Stimulated activated CD4-positive, alpha-beta T cell treated with anti-CD3 and anti-CD28 coated beads, Interleukin-2, amount 100 ng/mL, for 4 hours (primary cell): ENCODE measurements at regions not wholly inside any gene's neighbourhood (a gene's known extent, or its start where the extent isn't known, plus 50 kb on each side); places are given as distances from the start of the nearest gene placed in this dataset.
"Not testable (repeated sequence)": the region's sequence is repeated elsewhere in the genome, so short reads cannot be mapped to it uniquely, and the experiment has no call there.

Experiments
- DNase-seq: peaks from one replicate; pipeline ENCODE4 v3.0.0-alpha.2; 2020; ENCODE audit warnings: low read depth

DNA sequence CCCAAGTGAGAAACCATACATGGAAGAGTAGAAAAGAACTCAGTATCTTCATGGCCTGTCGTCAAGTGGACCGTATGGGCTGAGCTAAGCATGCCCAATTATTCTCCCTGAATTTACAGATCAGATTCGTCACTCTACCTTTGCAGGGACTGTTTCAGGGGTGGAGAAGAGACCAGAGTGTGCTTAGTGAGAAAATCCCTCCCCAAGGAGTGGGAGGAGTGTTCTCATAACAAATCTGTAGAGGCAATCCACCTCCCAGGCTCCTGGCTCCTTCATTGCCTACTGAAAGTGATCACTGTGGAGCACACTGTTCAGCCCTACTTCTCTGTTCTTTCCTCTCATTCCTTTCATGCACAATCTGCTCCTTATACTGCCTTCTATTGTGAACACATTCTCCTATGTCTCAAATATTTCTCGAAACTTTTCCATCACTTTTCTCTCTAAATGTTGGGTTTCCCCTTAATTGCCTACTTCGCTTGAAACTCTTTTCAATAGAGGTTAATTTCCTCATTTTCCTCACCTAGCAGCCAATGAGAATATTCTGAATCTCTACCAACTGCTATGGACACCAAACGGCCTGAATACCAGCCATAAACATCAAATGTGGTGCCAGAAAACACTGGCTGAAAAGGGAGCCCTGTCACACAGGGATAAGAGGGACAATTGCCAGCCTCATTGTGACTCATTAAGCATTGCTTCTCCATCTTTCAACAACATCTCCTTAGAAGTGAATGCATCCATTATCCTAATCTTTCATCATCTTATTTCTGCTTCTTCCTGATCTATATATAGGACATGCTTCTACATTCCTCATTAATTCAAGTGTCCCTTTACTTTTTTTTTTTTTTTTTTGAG, 398.3 kb downstream of the UTRN start:
- DNase-seq, result no peak

GRCh38 chr6:144688713-144689112, 403.6 kb downstream of the UTRN start:
- DNase-seq, result no peak

GRCh38 chr6:144689503-144690040, 404.4 kb downstream of the UTRN start:
- no peak for DNase-seq

DNA sequence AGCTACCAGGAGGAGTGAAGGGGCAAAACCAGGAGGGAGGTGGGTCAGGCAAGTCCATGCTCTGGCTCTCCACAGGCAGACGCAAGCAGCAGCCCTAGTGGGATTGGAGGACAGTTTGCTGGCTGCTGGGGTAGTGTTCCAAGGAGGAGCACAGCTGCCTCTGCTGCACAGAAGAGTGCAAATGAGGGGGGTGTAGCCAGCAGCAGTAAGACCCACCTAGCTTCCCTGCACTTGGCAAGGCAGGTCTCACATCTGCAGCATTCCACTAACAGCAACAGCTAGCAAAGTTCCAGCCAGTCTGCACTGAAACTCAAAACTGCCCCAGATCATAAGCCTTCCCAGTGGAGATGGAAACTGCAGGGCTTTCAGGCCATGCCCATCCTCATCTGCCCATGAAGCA, 405.0 kb downstream of the UTRN start:
- DNase-seq, result no peak

- DNase-seq, result no peak
These were observed 405.5 kb downstream of the UTRN start for GRCh38 chr6:144690666-144691065.

DNA sequence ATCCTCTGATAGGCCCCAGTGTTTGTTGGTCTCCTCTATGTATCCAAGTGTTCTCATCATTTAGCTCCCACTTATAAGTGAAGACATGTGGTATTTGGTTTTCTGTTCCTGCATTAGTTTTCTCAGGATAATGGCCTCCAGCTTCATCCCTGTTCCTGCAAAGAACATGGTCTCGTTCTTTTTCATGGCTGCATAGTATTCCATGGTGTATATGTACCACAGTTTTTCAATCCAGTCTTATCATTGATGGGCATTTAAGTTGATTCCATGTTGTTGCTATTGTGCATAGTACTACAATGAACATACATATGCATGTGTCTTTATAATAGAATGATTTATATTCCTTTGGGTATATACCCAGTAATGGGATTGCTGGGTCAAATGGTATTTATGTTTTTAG, 406.9 kb downstream of the UTRN start:
- not testable (repeated sequence) for DNase-seq

GRCh38 chr6:144695858-144696533, 410.9 kb downstream of the UTRN start:
- no peak for DNase-seq

DNA sequence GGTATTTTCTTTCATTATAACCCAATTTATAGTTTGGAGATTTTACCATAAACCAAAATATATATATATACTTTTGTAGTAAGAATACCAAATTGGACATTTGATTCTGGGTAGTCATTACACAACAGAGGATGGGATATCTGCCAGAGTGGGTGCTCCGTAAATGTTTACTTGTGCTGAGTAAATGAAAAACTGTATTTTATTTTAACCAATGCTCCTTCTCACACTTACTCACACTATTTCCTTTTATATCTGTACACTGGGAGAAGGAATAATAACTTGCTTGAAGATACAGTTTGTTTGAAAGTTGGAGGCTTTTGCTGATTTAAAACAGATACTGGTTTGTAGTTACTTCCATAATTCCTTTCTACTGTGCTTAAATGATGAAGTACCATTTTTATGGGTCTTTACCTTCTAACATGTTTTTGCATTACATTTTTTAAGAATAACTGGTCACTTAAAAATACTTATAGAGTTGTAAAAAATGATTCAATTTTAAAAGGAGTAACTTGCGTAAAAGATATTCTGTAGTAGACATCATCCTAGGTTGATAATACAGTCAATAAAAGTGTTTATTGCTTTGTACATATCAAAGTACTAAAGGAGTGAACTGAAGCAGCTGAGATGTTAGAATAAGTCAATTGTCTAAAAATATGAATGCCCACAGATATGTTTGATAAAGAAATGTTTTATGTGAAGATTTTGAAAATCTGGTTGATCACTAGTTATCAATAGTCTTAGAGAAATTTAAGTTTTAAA, 411.7 kb downstream of the UTRN start:
- no peak for DNase-seq

DNA sequence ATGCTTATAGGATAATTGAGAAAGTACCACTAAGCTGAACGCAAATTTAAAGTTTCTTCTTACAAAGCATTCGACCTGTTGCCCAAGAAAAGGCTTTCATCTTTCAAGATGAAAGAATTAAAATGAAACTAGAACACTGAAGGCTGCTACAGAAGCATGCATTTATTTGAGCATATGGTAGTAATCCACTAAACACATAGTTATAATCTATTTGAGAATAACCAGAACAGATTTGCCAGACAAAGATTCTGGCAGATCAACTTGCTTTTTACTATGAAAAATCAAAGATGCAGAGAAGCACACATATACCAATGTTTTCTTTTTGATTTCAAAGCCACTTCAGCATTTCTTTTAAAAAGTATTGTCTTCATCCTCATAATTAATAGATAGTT, 412.2 kb downstream of the UTRN start:
- DNase-seq, result no peak

DNA sequence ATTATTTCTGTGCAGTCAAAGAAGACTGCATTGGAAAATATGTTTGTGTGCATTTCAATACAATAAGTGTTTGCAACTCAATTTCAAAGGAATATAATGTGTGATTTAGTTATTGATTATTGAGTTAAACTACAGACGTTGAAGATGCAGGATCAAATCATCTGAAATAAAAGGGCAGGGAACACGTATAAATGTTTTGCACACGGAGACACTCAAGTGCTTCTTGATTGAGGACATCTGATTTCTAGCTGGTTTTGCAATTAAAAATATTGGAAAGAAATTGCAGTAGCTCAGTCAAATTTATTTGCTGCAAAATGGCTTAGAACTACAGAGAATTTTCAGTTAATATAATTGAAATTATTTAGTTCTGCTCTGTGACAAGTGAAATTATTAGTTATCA, 412.7 kb downstream of the UTRN start:
- no peak for DNase-seq

DNA sequence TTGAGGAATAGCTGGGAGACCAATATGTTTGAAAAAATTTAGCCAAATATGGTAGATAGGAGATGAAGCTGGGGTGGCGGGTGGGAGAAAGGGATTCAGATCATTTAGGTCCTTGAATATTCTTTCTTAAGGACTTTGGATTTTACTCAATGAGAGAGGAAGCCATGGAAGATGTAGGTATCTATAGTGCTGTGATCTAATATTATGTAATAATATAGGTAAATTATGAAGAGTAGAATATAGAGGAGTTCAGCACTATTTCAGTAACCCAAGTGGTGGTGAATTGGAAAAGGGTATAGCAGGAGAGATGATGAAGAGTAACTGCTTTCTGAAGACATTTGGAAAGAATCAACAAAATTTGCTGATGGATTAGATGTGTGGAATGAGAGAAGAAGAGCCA, 417.6 kb downstream of the UTRN start:
- DNase-seq, result no peak

DNA sequence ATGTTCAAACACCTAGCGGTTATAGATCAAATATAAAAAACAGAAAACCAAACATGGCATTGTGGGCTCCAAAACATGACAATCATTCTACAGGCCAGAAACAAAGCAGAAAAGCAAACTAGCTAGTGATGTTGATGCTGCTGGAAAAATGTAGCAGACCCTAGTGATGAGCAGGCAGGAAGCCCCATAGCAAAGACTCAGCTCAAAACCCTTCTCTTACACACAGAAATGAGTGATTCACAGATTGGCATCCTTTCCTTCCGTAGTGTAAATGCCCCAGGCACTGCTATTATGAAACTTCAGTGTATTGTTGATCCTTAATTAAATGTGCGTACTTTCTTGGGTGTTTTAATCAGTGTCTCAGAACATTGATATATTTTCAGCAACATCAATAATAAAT, 425.1 kb downstream of the UTRN start:
- DNase-seq, result no peak

DNA sequence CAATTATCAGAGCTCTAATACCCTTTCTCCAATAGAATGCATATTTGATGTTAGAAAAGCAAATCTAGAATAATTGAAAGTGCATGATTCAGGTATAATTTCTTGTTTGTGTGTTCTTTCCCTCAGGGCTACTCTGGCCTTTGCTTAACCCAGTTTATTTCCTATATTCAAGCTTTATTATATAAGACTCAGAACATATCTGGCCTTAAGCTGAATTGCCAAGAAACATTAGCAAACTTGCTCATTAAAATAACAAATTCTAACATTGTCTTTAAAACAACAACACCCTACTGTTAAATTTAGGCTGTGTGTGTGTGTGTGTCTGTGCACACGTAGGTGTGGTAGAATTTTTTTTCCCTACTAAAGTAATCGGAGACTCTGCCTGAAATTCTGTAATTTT, 426.5 kb downstream of the UTRN start:
- no peak for DNase-seq

- no peak for DNase-seq
These were observed 427.4 kb downstream of the UTRN start for GRCh38 chr6:144712541-144712940.

GRCh38 chr6:144714021-144714712, 429.0 kb downstream of the UTRN start:
- DNase-seq, result no peak

DNA sequence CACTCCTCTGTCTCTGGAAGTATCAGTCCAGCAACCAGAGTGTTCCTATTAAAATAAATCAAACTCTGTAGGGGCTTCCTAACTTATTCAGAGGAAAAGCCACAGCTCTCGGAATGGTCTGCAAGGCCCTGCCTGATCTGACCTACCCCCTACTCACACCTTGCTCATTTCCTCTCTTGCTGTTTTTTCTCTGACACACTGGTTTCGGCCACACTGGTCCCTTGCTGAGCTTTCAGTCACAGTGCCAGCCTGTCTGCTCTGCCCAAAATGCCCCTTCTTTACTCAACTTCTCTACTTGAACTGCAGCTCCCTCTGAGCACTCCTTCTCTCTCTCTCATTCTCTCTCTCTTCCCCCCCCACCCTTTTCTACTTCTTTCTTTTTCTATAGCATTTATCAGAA, 430.2 kb downstream of the UTRN start:
- no peak for DNase-seq

GRCh38 chr6:144718431-144718830, 433.3 kb downstream of the UTRN start:
- no peak for DNase-seq

DNA sequence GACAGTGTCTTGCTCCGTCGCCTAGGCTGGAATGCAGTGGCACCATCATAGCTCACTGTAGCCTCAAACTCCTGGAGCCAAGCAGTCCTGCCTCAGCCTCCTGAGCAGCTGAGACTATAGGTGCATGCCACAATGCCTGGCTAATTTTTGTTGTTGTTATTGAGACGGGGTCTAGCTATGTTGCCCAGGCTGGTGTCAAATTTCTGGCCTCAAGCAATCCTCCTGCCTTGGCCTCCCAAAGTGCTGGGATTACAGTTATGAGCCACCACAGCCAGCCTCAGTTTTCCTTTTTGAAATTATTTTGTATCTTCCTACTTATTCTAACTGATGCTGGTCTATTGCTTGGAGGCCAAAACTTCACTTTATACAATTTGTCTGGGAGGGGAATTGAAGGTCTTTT, 436.1 kb downstream of the UTRN start:
- DNase-seq, result no peak

DNA sequence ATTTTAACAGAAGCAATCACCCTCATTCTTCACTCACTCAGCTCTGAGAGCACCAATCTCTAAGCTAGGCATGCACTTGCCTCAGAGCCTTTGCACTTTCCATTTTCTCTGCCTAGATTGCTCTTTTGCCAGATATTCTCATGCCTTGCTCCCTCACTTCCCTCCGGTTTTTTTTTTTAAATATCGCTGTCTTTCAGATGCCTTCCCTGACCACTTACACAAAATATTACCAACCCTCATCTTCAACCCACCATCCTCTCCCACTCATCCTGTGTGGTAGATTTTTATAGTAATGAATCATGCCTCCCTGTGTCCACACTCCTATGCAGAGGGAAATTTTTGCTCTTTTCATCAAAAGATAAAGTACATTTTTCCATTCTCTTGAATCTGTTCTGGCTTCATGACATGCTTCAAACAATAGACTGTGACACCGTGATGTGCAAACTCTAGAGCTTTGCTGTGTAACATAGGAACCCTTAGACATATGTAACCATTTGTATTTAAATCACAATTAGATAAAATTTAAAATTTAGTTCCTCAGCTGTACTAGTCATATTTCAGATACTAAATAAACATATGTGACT, 437.1 kb downstream of the UTRN start:
- DNase-seq, result no peak

- DNase-seq, result no peak
These were observed 437.8 kb downstream of the UTRN start for GRCh38 chr6:144722925-144723324.

DNA sequence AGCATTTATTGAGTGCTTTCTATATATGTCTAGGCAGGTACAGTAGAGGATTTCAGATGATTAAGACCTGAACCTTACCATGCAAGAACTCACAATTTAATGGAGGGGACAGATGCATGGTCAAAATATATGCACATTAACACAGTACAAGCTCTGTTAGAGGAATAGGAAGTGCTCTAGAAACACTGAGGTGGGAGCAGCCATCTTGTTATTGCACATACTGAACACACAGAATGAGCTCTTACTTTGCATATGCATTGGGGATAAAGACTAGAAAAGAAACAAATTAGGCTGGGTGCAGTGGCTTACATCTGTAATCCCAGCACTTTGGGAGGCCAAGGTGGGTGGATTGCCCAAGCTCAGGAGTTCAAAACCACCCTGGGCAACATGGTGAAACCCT, 438.3 kb downstream of the UTRN start:
- no peak for DNase-seq

- no peak for DNase-seq
These were observed 439.7 kb downstream of the UTRN start for GRCh38 chr6:144724818-144725217.
